Brain microvascular endothelial cell (primary cell): ENCODE measurements at regions not wholly inside any gene's neighbourhood (a gene's known extent, or its start where the extent isn't known, plus 50 kb on each side); places are given as distances from the start of the nearest gene placed in this dataset.

Source experiments
- DNase-seq: peaks from one replicate; pipeline ENCODE4 v3.0.0-alpha.2; 2020
- H3K27ac ChIP-seq: fragments of 250-450 bp; sonication (Bioruptor Pico); 2 replicates; pipeline ENCODE4 v1.5.1; 2020; ENCODE audit warnings: mild to moderate bottlenecking, moderate library complexity
- H3K27me3 ChIP-seq: fragments of 250-450 bp; sonication (Bioruptor Pico); replicated peaks from 2 replicates; pipeline ENCODE4 v1.5.1; 2020; ENCODE audit warnings: mild to moderate bottlenecking
- H3K36me3 ChIP-seq: fragments of 250-450 bp; sonication (Bioruptor Pico); replicated peaks from 2 replicates; pipeline ENCODE4 v1.5.1; 2020; ENCODE audit warnings: mild to moderate bottlenecking
- H3K4me3 ChIP-seq: 2 replicates; pipeline ENCODE4 v1.5.1; 2011; ENCODE audit warnings: low read depth, mild to moderate bottlenecking, control low read depth, low read length, moderate library complexity
- CTCF ChIP-seq: IDR thresholded peaks from 2 replicates; pipeline ENCODE4 v1.5.1; 2011; ENCODE audit warnings: low read depth, mild to moderate bottlenecking, moderate library complexity, low read length, control low read depth, inconsistent platforms; ENCODE audit errors: missing control alignments
- in situ Hi-C: cut with HindIII; loops from 2 replicates; pipeline ENCODE4 v1.10.0; 2017; ENCODE audit warnings: low sequenced_read_pairs, low pct_ligation_motif_present

GRCh38 chr12:91423693-91424050 lies 241.1 kb upstream of the DCN start:
- Histone ChIP-seq H3K27ac (no peak overlapping the region), H3K27me3 (no peaks in the 10 kb centered on the region), H3K4me3 (no peak overlapping the region), H3K36me3 (no peaks in the 10 kb centered on the region)
- in situ Hi-C loops = no loop called here
- no peak for TF ChIP-seq CTCF
- no peak for DNase-seq

GRCh38 chr12:91422811-91423692 lies 240.4 kb upstream of the DCN start:
- no peak for TF ChIP-seq CTCF
- H3K27ac ChIP-seq = no peak overlapping the region
- H3K27me3 ChIP-seq = no peaks in the 10 kb centered on the region
- no peaks in the 10 kb centered on the region for H3K36me3 ChIP-seq
- no peak for DNase-seq
- H3K4me3 ChIP-seq = no peak overlapping the region
- in situ Hi-C loops = no loop called here

- in situ Hi-C loops = no loop called here
- no peak for DNase-seq
- H3K36me3 ChIP-seq = no peaks in the 10 kb centered on the region
- no peak overlapping the region for H3K27ac ChIP-seq
- no peak overlapping the region for H3K4me3 ChIP-seq
- TF ChIP-seq CTCF = no peak
- H3K27me3 ChIP-seq = no peaks in the 10 kb centered on the region
Observed at GRCh38 chr12:91422127-91422526, 239.5 kb upstream of the DCN start.

- Histone ChIP-seq H3K4me3 (no peak overlapping the region), H3K27ac (no peak overlapping the region), H3K36me3 (no peaks in the 10 kb centered on the region), H3K27me3 (no peaks in the 10 kb centered on the region)
- DNase-seq = no peak
- in situ Hi-C loops = no loop called here
- TF ChIP-seq CTCF = no peak
Observed at GRCh38 chr12:91419809-91420208, 237.2 kb upstream of the DCN start.

GRCh38 chr12:91418221-91419090 lies 235.8 kb upstream of the DCN start:
- Histone ChIP-seq H3K27ac (no peak overlapping the region), H3K27me3 (no peaks in the 10 kb centered on the region)

More at GRCh38 chr12:91418221-91419090, 235.8 kb upstream of the DCN start:
- DNase-seq = no peak
- in situ Hi-C loops = no loop called here
- H3K36me3 ChIP-seq = no peaks in the 10 kb centered on the region
- no peak overlapping the region for H3K4me3 ChIP-seq
- no peak for TF ChIP-seq CTCF
